ENCODE measurements at regions not wholly inside any gene's neighbourhood (a gene's known extent, or its start where the extent isn't known, plus 50 kb on each side); places are given as distances from the start of the nearest gene placed in this dataset.

DNA sequence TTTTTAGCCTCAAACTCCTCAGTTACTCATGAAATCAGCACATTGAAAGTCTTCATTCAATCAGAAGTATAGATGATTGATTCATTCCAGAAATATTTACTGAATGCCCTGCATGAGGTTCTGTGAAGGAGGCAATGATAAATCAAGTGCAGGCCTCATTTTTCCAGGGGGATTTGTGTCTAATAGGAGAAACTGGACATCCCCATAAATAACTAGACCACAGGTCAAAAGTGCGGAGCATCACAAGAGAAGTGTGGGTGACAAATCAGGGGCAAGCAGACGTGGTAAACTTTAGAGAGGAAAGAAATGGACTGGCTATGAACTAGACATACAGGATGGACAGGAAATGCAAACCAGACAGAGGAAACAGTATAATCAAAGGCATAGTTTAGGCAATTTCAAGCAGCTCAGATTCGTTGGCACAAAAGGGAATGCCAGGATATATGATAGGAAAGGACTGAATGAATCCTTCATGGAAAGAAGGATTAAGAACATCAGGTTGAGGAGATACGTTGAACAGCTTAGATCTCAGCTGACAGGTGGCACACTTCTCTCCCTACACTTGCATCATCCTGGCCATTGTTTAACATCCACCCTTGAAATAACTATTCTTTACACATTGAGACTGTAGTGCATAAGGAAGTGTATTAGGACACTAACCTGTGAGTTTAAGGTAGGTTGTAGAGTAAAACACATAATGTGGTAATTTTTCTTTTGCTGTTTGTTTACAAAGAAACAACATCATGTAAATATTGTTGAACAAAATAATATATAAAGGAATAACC lies 69.6 kb upstream of the RASGEF1B start:
- H3K4me1 ChIP-seq = no peaks in the 10 kb centered on the region
- H3K4me3 ChIP-seq = no peak overlapping the region
- no peak for TF ChIP-seq POLR2AphosphoS5 (IDR thresholded peaks at IDR 0.05)
- TF ChIP-seq, protein P1, sequence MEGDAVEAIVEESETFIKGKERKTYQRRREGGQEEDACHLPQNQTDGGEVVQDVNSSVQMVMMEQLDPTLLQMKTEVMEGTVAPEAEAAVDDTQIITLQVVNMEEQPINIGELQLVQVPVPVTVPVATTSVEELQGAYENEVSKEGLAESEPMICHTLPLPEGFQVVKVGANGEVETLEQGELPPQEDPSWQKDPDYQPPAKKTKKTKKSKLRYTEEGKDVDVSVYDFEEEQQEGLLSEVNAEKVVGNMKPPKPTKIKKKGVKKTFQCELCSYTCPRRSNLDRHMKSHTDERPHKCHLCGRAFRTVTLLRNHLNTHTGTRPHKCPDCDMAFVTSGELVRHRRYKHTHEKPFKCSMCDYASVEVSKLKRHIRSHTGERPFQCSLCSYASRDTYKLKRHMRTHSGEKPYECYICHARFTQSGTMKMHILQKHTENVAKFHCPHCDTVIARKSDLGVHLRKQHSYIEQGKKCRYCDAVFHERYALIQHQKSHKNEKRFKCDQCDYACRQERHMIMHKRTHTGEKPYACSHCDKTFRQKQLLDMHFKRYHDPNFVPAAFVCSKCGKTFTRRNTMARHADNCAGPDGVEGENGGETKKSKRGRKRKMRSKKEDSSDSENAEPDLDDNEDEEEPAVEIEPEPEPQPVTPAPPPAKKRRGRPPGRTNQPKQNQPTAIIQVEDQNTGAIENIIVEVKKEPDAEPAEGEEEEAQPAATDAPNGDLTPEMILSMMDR (IDR thresholded peaks at IDR 0.05) = no peak
- TF ChIP-seq EP300 (IDR thresholded peaks at IDR 0.05) = no peak
- TF ChIP-seq POLR2A (IDR thresholded peaks at IDR 0.05) = no peak
- no peak for DNase-seq
- no peaks in the 10 kb centered on the region for H3K9me3 ChIP-seq
- no peaks in the 10 kb centered on the region for H3K36me3 ChIP-seq
- intact Hi-C loops (cut with DNase I; ENCODE audit: low total_unique reads) = no loop called here
- H3K27ac ChIP-seq = no peak overlapping the region
- no peaks in the 10 kb centered on the region for H3K27me3 ChIP-seq
- 50 to 66% (median 56%) methylated on average over 4 of the region's 4 CpGs for WGBS, 5 donors

DNA sequence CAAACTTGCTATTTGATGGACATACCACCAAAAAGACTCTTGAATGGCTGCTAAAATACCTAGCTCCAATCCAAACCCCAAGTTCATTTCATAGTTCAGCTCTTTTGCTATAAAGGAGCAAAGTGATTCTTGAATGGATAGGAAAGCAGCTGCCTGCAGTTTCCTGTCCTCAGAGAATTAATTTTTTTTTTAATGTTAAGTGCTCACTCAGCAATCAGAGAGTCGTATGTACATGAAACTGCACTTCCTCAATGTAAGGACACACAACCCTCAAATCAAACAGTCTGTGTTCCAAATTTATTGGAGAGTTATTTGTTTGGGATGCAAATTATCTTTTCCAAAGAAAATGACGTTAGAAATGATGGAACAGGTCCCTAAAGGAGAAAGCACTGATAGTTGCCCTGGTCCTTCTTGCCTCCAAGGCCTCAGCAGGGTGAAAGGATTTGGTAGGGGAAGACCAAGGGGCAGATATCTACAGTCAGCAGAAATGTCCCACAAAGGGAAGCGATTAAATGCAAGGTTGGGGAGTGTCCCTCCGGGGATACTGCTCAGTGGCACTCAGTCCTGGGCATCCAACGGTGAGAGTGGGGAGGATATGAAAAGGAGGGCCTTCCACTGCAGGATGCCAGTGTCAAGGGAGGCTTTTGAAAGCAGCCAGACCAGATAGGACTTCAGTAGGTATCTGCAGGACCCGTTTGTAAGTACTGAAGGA lies 67.2 kb upstream of the RASGEF1B start:
- Histone ChIP-seq H3K27me3 (no peaks in the 10 kb centered on the region), H3K4me3 (no peak overlapping the region), H3K27ac (no peak overlapping the region), H3K4me1 (no peaks in the 10 kb centered on the region), H3K9me3 (no peaks in the 10 kb centered on the region), H3K36me3 (no peaks in the 10 kb centered on the region)
- WGBS, 5 donors = 67 to 73% (median 71%) methylated on average over 6 of the region's 6 CpGs
- intact Hi-C loops (cut with DNase I; ENCODE audit: low total_unique reads) = no loop called here
- TF ChIP-seq EP300 (IDR thresholded peaks at IDR 0.05) (no peak), POLR2A (IDR thresholded peaks at IDR 0.05) (no peak), POLR2AphosphoS5 (IDR thresholded peaks at IDR 0.05) (no peak)
- TF ChIP-seq, protein P1 (IDR thresholded peaks at IDR 0.05) = no peak
- no peak for DNase-seq

DNA sequence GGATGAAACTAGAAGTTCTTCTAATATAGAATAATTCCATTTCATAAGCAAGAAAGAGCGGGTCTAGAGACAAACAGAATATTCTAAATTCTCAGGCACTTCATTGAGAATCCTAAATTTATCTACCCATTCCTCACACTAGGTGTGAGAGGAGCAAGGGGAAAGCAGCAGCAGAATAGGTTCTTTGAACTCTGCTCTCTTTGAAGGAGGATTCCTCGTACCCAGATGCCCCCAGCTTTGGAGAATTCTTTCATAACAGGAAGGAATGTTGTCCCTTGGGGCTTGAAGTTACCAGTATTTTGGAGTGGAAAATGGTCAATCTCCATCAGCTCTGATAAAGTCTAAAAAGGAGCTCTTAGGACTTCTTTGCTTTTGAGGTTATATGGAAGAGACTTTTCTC lies 59.7 kb upstream of the RASGEF1B start:
- intact Hi-C loops (cut with DNase I; ENCODE audit: low total_unique reads) = no loop called here
- 46 to 82% (median 68%) methylated on average over 2 of the region's 2 CpGs for WGBS, 5 donors

DNA sequence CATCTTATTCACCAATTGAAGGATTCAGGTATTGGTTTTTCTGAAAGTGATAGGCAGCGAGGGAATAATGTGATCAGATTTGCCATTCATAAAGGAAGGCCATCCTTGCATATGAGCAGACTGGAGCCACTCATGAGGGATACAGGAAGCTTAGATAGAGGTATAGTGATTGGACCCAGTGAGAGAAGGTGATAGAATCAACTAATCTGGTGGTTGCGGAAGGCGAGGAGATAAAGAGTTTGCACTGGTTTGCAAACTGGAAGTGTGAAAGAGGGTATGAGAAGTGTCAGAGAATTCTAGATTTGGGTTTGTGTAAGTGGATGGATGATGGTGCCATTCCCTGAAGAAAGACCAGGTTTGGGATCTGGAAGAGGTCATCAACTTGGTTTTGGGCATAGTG lies 57.3 kb upstream of the RASGEF1B start:
- Histone ChIP-seq H3K9me3 (peaks cover 0 to 15% (median 7%) of the 10 kb centered on the region in 4 donors), H3K4me3 (no peak overlapping the region), H3K36me3 (no peaks in the 10 kb centered on the region), H3K27ac (no peak overlapping the region), H3K4me1 (no peaks in the 10 kb centered on the region), H3K27me3 (no peaks in the 10 kb centered on the region)
- DNase-seq = no peak
- TF ChIP-seq EP300 (IDR thresholded peaks at IDR 0.05) (no peak), POLR2AphosphoS5 (IDR thresholded peaks at IDR 0.05) (no peak), POLR2A (IDR thresholded peaks at IDR 0.05) (no peak)
- TF ChIP-seq, protein P1 (IDR thresholded peaks at IDR 0.05) = no peak
- 76 to 100% (median 94%) methylated on average over 3 of the region's 3 CpGs for WGBS, 5 donors
- intact Hi-C loops (cut with DNase I; ENCODE audit: low total_unique reads) = no loop called here

More for the DNA sequence above, 59.7 kb upstream of the RASGEF1B start:
- H3K36me3 ChIP-seq = no peaks in the 10 kb centered on the region
- TF ChIP-seq POLR2A (IDR thresholded peaks at IDR 0.05) (no peak), POLR2AphosphoS5 (IDR thresholded peaks at IDR 0.05) (no peak), EP300 (IDR thresholded peaks at IDR 0.05) (no peak)
- TF ChIP-seq, protein P1 (IDR thresholded peaks at IDR 0.05) = no peak
- H3K27ac ChIP-seq = no peak overlapping the region
- no peak for DNase-seq
- H3K9me3 ChIP-seq = peaks cover 0 to 15% (median 7%) of the 10 kb centered on the region in 4 donors
- no peaks in the 10 kb centered on the region for H3K4me1 ChIP-seq
- no peak overlapping the region for H3K4me3 ChIP-seq
- no peaks in the 10 kb centered on the region for H3K27me3 ChIP-seq
